ENCODE measurements at regions not wholly inside any gene's neighbourhood (a gene's known extent, or its start where the extent isn't known, plus 50 kb on each side); places are given as distances from the start of the nearest gene placed in this dataset.

- DNase-seq = peak; percentile 78
These were observed 180.5 kb downstream of the ZNF365 start for GRCh38 chr10:62554632-62555199.

GRCh38 chr10:62559481-62560200 is 185.5 kb downstream of the ZNF365 start:
- peak; percentile 64 for DNase-seq

- DNase-seq = peak; percentile 87
These were observed 186.1 kb downstream of the ZNF365 start for GRCh38 chr10:62560201-62560819.

- peak; percentile 44 for DNase-seq
These were observed 187.0 kb downstream of the ZNF365 start for GRCh38 chr10:62561151-62561550.

- no peak for DNase-seq
These were observed 187.9 kb downstream of the ZNF365 start for GRCh38 chr10:62562101-62562500.

- no peak for DNase-seq
These were observed 188.6 kb downstream of the ZNF365 start for GRCh38 chr10:62562795-62563194.

GRCh38 chr10:62573929-62574328 is 199.8 kb downstream of the ZNF365 start:
- DNase-seq = no peak

GRCh38 chr10:62577076-62577475 is 202.9 kb downstream of the ZNF365 start:
- no peak for DNase-seq

GRCh38 chr10:62577666-62578291 is 203.6 kb downstream of the ZNF365 start:
- DNase-seq = peak; percentile 98

- peak; percentile 54 for DNase-seq
These were observed 204.1 kb downstream of the ZNF365 start for GRCh38 chr10:62578301-62578700.

- DNase-seq = no peak
These were observed 204.7 kb downstream of the ZNF365 start for GRCh38 chr10:62578916-62579315.

GRCh38 chr10:62580396-62580795 is 206.2 kb downstream of the ZNF365 start:
- peak; percentile 84 for DNase-seq

GRCh38 chr10:62581351-62581750 is 207.2 kb downstream of the ZNF365 start:
- DNase-seq = no peak

- DNase-seq = peak; percentile 93
These were observed 208.0 kb downstream of the ZNF365 start for GRCh38 chr10:62582101-62582705.

- peak; percentile 98 for DNase-seq
These were observed 208.6 kb downstream of the ZNF365 start for GRCh38 chr10:62582804-62583208.

GRCh38 chr10:62583876-62584615 is 209.9 kb downstream of the ZNF365 start:
- DNase-seq = peak; percentile 97

- DNase-seq = peak; percentile 37
These were observed 210.6 kb downstream of the ZNF365 start for GRCh38 chr10:62584731-62585130.

- no peak for DNase-seq
These were observed 211.1 kb downstream of the ZNF365 start for GRCh38 chr10:62585211-62585775.

GRCh38 chr10:62587011-62587410 is 212.8 kb downstream of the ZNF365 start:
- peak; percentile 25 for DNase-seq

GRCh38 chr10:62588116-62588515 is 213.9 kb downstream of the ZNF365 start:
- DNase-seq = peak; percentile 28

- peak; percentile 48 for DNase-seq
These were observed 214.8 kb upstream of the ADO start for GRCh38 chr10:62589689-62590088.

GRCh38 chr10:62590306-62590705 is 214.2 kb upstream of the ADO start:
- DNase-seq = peak; percentile 39
